SH-SY5Y (cell line): ENCODE measurements at regions not wholly inside any gene's neighbourhood (a gene's known extent, or its start where the extent isn't known, plus 50 kb on each side); places are given as distances from the start of the nearest gene placed in this dataset.

Experiments
- GATA2 ChIP-seq: IDR thresholded peaks from 2 replicates; pipeline ENCODE4 v1.6.1; 2011; ENCODE audit warnings: mild to moderate bottlenecking, low read depth, low read length
- GATA3 ChIP-seq: IDR thresholded peaks from 2 replicates; pipeline ENCODE4 v1.6.1; 2011; ENCODE audit warnings: low read depth, mild to moderate bottlenecking, low read length, moderate library complexity

GRCh38 chr17:71102777-71103176 is 933.4 kb downstream of the KCNJ2 start:
- TF ChIP-seq GATA3 (no peak), GATA2 (no peak)
